Keratinocyte (primary cell): ENCODE measurements at regions not wholly inside any gene's neighbourhood (a gene's known extent, or its start where the extent isn't known, plus 50 kb on each side); places are given as distances from the start of the nearest gene placed in this dataset.
A peak's percentile ranks its signal among the peaks of the same experiment; 100 is the strongest.

Source experiments
- DNase-seq: peaks from one replicate; pipeline ENCODE4 v3.0.0-alpha.2; 2011; ENCODE audit warnings: low read depth, missing footprints, low spot score
- FAIRE-seq: peaks from 2 replicates; lab custom pipeline; 2011; peaks lifted over from hg19 to GRCh38; lab: Jason Lieb, UNC
- H2AFZ ChIP-seq: 2 replicates; pipeline ENCODE4 v1.6.0; 2012; ENCODE audit warnings: low read length, control low read depth, inconsistent platforms; ENCODE audit not compliant: control insufficient read depth
- H3K27ac ChIP-seq: 2 replicates; pipeline ENCODE4 v1.5.1; 2011; ENCODE audit warnings: low read length; ENCODE audit not compliant: control insufficient read depth, insufficient read depth
- H3K27me3 ChIP-seq: 3 replicates; pipeline ENCODE4 v1.6.0; 2011; ENCODE audit warnings: low read length; ENCODE audit not compliant: control insufficient read depth, insufficient read depth; ENCODE audit errors: extremely low read depth
- H3K36me3 ChIP-seq, 2 experiments: 2 replicates in 1 of 2; 3 replicates in 1 of 2; pipeline ENCODE4 v1.5.1; 2011; ENCODE audit warnings: low read length in 2 of 2, mild to moderate bottlenecking in 1 of 2; ENCODE audit not compliant: control insufficient read depth in 2 of 2, insufficient read depth in 2 of 2; ENCODE audit errors: extremely low read depth in 1 of 2
- H3K4me1 ChIP-seq: 3 replicates; pipeline ENCODE4 v1.5.1; 2011; ENCODE audit warnings: low read length; ENCODE audit not compliant: control insufficient read depth, insufficient read depth; ENCODE audit errors: extremely low read depth
- H3K4me2 ChIP-seq: 3 replicates; pipeline ENCODE4 v1.6.0; 2011; ENCODE audit warnings: low read depth, low read length; ENCODE audit not compliant: control insufficient read depth, insufficient read depth; ENCODE audit errors: extremely low read depth
- H3K4me3 ChIP-seq, 3 experiments: fragments of 200-600 bp in 1 of 3; sonication (generic) in 1 of 3; 2 replicates in 2 of 3; 3 replicates in 1 of 3; pipeline ENCODE4 v1.5.1; 2011 to 2016; ENCODE audit warnings: low read length in 3 of 3, mild to moderate bottlenecking in 3 of 3, control low read depth in 2 of 3, inconsistent platforms in 1 of 3, low read depth in 1 of 3, mixed read lengths in 1 of 3, mixed run types in 1 of 3, moderate library complexity in 1 of 3; ENCODE audit not compliant: control insufficient read depth in 2 of 3, insufficient read depth in 2 of 3; ENCODE audit errors: extremely low read depth in 1 of 3
- H3K79me2 ChIP-seq: 2 replicates; pipeline ENCODE4 v1.6.0; 2012; ENCODE audit warnings: low read length; ENCODE audit not compliant: control insufficient read depth, insufficient read depth
- H3K9ac ChIP-seq: 3 replicates; pipeline ENCODE4 v1.6.0; 2011; ENCODE audit warnings: low read length; ENCODE audit not compliant: control insufficient read depth, insufficient read depth; ENCODE audit errors: extremely low read depth
- H3K9me1 ChIP-seq: 3 replicates; pipeline ENCODE4 v1.6.0; 2011; ENCODE audit warnings: low read length; ENCODE audit not compliant: control insufficient read depth, insufficient read depth; ENCODE audit errors: extremely low read depth
- H3K9me3 ChIP-seq: 2 replicates; pipeline ENCODE4 v1.5.1; 2012; ENCODE audit warnings: low read depth, low read length; ENCODE audit not compliant: control insufficient read depth
- H4K20me1 ChIP-seq: 3 replicates; pipeline ENCODE4 v1.6.0; 2011; ENCODE audit warnings: low read length; ENCODE audit not compliant: control insufficient read depth, insufficient read depth; ENCODE audit errors: extremely low read depth
- CTCF ChIP-seq, 3 experiments: IDR thresholded peaks in 1 of 3; conservative IDR thresholded peaks in 1 of 3; optimal IDR thresholded peaks in 1 of 3; 2 replicates in 2 of 3; 3 replicates in 1 of 3; pipeline versions ENCODE3 to v1.5.1; 2011; ENCODE audit warnings: low read length in 3 of 3, mild to moderate bottlenecking in 3 of 3, moderate library complexity in 2 of 3, control low read depth in 1 of 3, inconsistent platforms in 1 of 3; ENCODE audit not compliant: insufficient read depth in 2 of 3; ENCODE audit errors: extremely low read depth in 1 of 3
- EZH2 ChIP-seq: IDR thresholded peaks from one replicate; pipeline ENCODE4 v1.6.1; 2012; ENCODE audit warnings: inconsistent platforms, mild to moderate bottlenecking, low read length, moderate library complexity
- dilution Hi-C: fragments of 300-500 bp; cut with MboI; formaldehyde crosslinking; loops from one replicate; pipeline ENCODE4 v1.7.0; 2020; ENCODE audit warnings: low sequenced_read_pairs; ENCODE audit not compliant: extremely low pct_ligation_motif_present

DNA sequence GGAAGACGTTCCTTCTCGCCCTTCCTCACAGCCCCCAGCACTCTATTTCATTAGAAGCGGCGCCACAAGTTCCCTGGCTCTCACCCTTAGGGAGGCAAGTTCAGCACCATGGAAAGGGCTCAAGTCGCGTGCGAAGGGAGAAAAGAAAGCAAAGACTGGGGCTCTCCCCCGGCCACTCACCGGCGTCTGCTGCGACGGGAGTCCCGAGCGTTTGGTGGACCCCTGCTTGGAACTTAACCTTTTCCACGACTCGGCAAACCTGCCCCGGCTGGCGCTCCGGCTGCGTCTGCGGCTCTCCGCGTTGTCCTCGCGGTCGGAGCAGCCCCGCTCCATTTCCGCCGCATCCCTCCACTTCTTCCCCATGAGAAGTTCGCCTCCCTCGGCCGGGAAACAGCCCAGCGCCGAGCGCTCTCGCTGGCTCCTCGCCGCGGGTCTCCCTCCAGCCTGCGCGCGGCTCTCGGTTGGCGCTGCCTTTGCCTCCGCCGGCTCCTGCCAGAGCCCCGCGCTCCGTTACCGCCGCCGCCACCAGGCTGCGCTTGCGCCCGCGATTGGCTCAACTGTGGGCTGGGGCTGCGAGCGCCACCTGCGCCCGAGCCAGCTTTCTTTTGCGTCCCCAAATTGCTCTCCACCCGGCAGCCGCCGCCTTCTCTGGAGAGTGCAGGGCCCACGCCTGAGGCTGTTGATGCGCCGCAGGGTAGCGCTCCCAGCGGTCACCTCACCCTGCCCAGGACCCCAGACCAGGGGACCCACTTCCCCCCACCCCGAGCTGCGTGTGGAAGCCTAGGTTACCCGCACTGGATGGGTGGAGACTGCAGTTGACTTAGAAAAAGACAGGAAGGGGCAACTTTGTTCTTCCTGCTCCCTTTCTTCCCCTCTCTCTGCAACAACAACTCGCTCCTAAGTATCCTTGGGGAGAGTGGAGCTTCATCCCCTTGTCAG, 321.6 kb downstream of the CEMIP2 start:
- Histone ChIP-seq H3K27me3 (peaks cover 24% of the 10 kb centered on the region), H3K27ac (no peak overlapping the region), H3K4me3 (peak overlapping the region; percentile 39 to 70 (median 67)), H3K9me1 (no peaks in the 10 kb centered on the region), H4K20me1 (no peaks in the 10 kb centered on the region), H3K36me3 (no peaks in the 10 kb centered on the region), H3K4me1 (peaks cover 9% of the 10 kb centered on the region), H3K9me3 (no peaks in the 10 kb centered on the region), H2AFZ (peak overlapping the region; percentile 52), H3K9ac (no peak overlapping the region), H3K4me2 (peak overlapping the region; percentile 88), H3K79me2 (no peaks in the 10 kb centered on the region)
- FAIRE-seq (no peak), DNase-seq (no peak)
- TF ChIP-seq CTCF (optimal IDR thresholded peaks at IDR 0.05 in 1 of 3, IDR thresholded peaks at IDR 0.05 in 1 of 3, conservative IDR thresholded peaks at IDR 0.05 in 1 of 3; ENCODE audit: extremely low read depth in 1 of 3, insufficient read depth in 2 of 3, low read length in 3 of 3) (peak in 2 of 3 experiments; percentile 34 to 54), EZH2 (peak; percentile 30)
- dilution Hi-C loops, result no loop called here

- TF ChIP-seq CTCF (optimal IDR thresholded peaks at IDR 0.05 in 1 of 3, IDR thresholded peaks at IDR 0.05 in 1 of 3, conservative IDR thresholded peaks at IDR 0.05 in 1 of 3; ENCODE audit: extremely low read depth in 1 of 3, insufficient read depth in 2 of 3, low read length in 3 of 3) (no peak), EZH2 (no peak)
- Histone ChIP-seq H3K9me1 (no peaks in the 10 kb centered on the region), H3K4me3 (no peak overlapping the region), H2AFZ (no peak overlapping the region), H3K9me3 (no peaks in the 10 kb centered on the region), H3K27me3 (peaks cover 24% of the 10 kb centered on the region), H3K4me1 (peaks cover 9% of the 10 kb centered on the region), H3K27ac (no peak overlapping the region), H4K20me1 (no peaks in the 10 kb centered on the region), H3K4me2 (peak overlapping the region; percentile 88), H3K9ac (no peak overlapping the region), H3K79me2 (no peaks in the 10 kb centered on the region), H3K36me3 (no peaks in the 10 kb centered on the region)
- dilution Hi-C loops, result no loop called here
- DNase-seq (no peak), FAIRE-seq (no peak)
These were observed 322.2 kb downstream of the CEMIP2 start for GRCh38 chr9:71446106-71446472.
